OCI-LY1 (cell line): ENCODE measurements at regions not wholly inside any gene's neighbourhood (a gene's known extent, or its start where the extent isn't known, plus 50 kb on each side); places are given as distances from the start of the nearest gene placed in this dataset.

Experiments
- H2AFZ ChIP-seq: fragments of 200-600 bp; sonication (generic), shearing (Covaris generic); 2 replicates; pipeline ENCODE4 v1.6.0; 2014; ENCODE audit warnings: antibody characterized with exemption, mild to moderate bottlenecking, low read length
- H3F3A ChIP-seq: fragments of 200-600 bp; sonication (generic), shearing (Covaris generic); 2 replicates; pipeline ENCODE4 v1.6.0; 2014; ENCODE audit warnings: mild to moderate bottlenecking, antibody characterized with exemption, low read length, moderate library complexity; ENCODE audit not compliant: insufficient read depth
- H3K27ac ChIP-seq: fragments of 200-600 bp; sonication (generic); 2 replicates; pipeline ENCODE4 v1.5.1; 2014; ENCODE audit warnings: low read length, mixed run types, mild to moderate bottlenecking, low read depth; ENCODE audit not compliant: poor library complexity, severe bottlenecking
- H3K27me3 ChIP-seq: fragments of 200-600 bp; sonication (generic); 2 replicates; pipeline ENCODE4 v1.6.0; 2014; ENCODE audit warnings: antibody characterized with exemption, mild to moderate bottlenecking, low read length, moderate library complexity; ENCODE audit not compliant: insufficient read depth
- H3K36me3 ChIP-seq: fragments of 200-600 bp; sonication (generic); 2 replicates; pipeline ENCODE4 v1.6.1; 2014; ENCODE audit warnings: mild to moderate bottlenecking, antibody characterized with exemption, low read length, moderate library complexity, mixed read lengths; ENCODE audit not compliant: insufficient read depth
- H3K4me1 ChIP-seq: fragments of 200-600 bp; sonication (generic); 2 replicates; pipeline ENCODE4 v1.5.1; 2014; ENCODE audit warnings: mild to moderate bottlenecking, low read length, moderate library complexity; ENCODE audit not compliant: insufficient read depth, severe bottlenecking
- H3K4me2 ChIP-seq: fragments of 200-600 bp; sonication (generic), shearing (Covaris generic); 2 replicates; pipeline ENCODE4 v1.6.1; 2014; ENCODE audit warnings: low read length
- H3K4me3 ChIP-seq: fragments of 200-600 bp; sonication (generic); 2 replicates; pipeline ENCODE4 v1.5.1; 2014; ENCODE audit warnings: low read length, low read depth, mild to moderate bottlenecking, mixed read lengths; ENCODE audit not compliant: poor library complexity, severe bottlenecking
- H3K79me2 ChIP-seq: fragments of 200-600 bp; shearing (Covaris generic); 2 replicates; pipeline ENCODE4 v1.6.1; 2016; ENCODE audit warnings: mixed run types, low read length, mixed read lengths; ENCODE audit not compliant: insufficient read depth
- H3K9ac ChIP-seq: fragments of 200-600 bp; sonication (generic), shearing (Covaris generic); 2 replicates; pipeline ENCODE4 v1.6.1; 2014; ENCODE audit warnings: mild to moderate bottlenecking, low read length, mixed read lengths
- H3K9me2 ChIP-seq: fragments of 200-600 bp; sonication (generic), shearing (Covaris generic); 2 replicates; pipeline ENCODE4 v1.6.1; 2014; ENCODE audit warnings: low read depth, mild to moderate bottlenecking, low read length, mixed read lengths
- H3K9me3 ChIP-seq: fragments of 200-600 bp; shearing (Covaris generic); 2 replicates; pipeline ENCODE4 v1.6.1; 2014; ENCODE audit warnings: low read length, mixed read lengths
- H4K20me1 ChIP-seq: fragments of 200-600 bp; sonication (generic), shearing (Covaris generic); 2 replicates; pipeline ENCODE4 v1.6.0; 2016; ENCODE audit warnings: mild to moderate bottlenecking, low read length; ENCODE audit not compliant: insufficient read depth
- EZH2 ChIP-seq: fragments of 200-600 bp; sonication (generic), shearing (Covaris generic); IDR thresholded peaks from 2 replicates; pipeline ENCODE4 v1.8.0; 2017; ENCODE audit warnings: borderline replicate concordance, mixed run types, mild to moderate bottlenecking, antibody characterized with exemption, low read length, moderate library complexity, mixed read lengths
- TF ChIP-seq, protein P1 (sequence below): fragments of 200-600 bp; sonication (generic), shearing (Covaris generic); IDR thresholded peaks from 2 replicates; pipeline ENCODE4 v1.5.1; 2017; ENCODE audit warnings: mild to moderate bottlenecking, antibody characterized with exemption, low read length, moderate library complexity, mixed read lengths

DNA sequence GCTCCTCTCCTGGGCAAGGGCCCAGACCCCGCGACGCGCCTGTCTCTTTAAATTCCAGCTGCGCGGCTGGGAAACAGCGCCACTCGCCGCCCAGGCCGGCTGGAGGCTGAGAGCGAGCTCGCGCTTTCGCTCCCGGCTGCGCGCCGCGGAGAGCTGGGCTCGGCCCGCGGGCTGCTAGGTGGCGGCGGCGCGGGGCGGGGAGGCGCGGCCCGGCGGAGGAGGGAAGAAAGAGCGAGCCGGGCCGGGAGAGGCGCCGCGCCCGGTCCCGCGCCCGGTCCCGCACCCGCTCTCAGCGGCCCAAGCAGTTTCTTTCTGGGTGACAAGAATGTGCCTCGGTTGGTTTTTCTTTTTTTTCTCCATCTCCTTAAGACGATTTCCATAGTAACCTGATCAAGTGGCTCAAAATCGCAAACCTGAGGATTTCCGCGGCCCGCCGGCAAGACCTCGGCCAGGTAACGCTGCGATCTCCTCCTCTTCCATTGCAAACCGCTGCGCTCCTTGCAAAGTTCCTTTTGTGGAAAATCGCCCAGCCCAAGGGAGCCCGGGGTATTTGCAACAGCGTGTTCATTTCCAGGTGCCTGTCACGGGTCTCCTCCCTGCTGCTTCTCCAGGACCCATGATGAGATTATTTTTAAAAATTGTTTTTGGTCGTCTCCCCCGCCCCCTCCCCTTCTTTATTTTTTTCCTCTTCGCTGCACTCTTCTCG lies 259.5 kb upstream of the E2F7 start:
- no peak overlapping the region for H3K4me2 ChIP-seq
- H3K27me3 ChIP-seq: no peaks in the 10 kb centered on the region
- no peak overlapping the region for H2AFZ ChIP-seq
- no peaks in the 10 kb centered on the region for H3F3A ChIP-seq
- H3K27ac ChIP-seq: no peak overlapping the region
- no peak for TF ChIP-seq EZH2
- TF ChIP-seq, protein P1, sequence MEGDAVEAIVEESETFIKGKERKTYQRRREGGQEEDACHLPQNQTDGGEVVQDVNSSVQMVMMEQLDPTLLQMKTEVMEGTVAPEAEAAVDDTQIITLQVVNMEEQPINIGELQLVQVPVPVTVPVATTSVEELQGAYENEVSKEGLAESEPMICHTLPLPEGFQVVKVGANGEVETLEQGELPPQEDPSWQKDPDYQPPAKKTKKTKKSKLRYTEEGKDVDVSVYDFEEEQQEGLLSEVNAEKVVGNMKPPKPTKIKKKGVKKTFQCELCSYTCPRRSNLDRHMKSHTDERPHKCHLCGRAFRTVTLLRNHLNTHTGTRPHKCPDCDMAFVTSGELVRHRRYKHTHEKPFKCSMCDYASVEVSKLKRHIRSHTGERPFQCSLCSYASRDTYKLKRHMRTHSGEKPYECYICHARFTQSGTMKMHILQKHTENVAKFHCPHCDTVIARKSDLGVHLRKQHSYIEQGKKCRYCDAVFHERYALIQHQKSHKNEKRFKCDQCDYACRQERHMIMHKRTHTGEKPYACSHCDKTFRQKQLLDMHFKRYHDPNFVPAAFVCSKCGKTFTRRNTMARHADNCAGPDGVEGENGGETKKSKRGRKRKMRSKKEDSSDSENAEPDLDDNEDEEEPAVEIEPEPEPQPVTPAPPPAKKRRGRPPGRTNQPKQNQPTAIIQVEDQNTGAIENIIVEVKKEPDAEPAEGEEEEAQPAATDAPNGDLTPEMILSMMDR: no peak
- H3K4me1 ChIP-seq: no peaks in the 10 kb centered on the region
- H3K4me3 ChIP-seq: no peak overlapping the region
- H3K9me2 ChIP-seq: no peaks in the 10 kb centered on the region
- H4K20me1 ChIP-seq: no peaks in the 10 kb centered on the region
- no peaks in the 10 kb centered on the region for H3K36me3 ChIP-seq
- no peak overlapping the region for H3K9ac ChIP-seq
- no peaks in the 10 kb centered on the region for H3K9me3 ChIP-seq
- H3K79me2 ChIP-seq: no peaks in the 10 kb centered on the region

DNA sequence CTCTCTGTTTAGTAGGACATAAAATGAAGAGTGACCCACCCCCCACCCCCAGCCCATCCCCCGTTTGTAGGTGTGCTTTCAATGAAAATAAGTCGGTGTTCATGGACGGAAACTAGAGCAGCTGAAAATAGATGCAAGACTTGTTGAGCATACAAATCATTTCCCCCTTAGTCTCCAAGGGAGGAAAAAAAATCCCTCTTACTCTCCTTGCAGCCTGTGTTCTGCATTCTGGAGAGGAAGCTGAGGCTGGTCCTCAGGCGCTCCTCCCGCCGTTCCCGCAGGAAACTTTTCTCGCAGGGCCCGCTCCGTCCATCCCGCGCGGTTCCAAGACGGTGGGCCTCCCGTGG lies 259.0 kb upstream of the E2F7 start:
- Histone ChIP-seq H3K79me2 (no peaks in the 10 kb centered on the region), H4K20me1 (no peaks in the 10 kb centered on the region), H3K27me3 (no peaks in the 10 kb centered on the region), H2AFZ (no peak overlapping the region), H3K9ac (no peak overlapping the region), H3K4me2 (no peak overlapping the region), H3K9me2 (no peaks in the 10 kb centered on the region), H3F3A (no peaks in the 10 kb centered on the region), H3K9me3 (no peaks in the 10 kb centered on the region), H3K36me3 (no peaks in the 10 kb centered on the region), H3K4me3 (no peak overlapping the region), H3K27ac (no peak overlapping the region), H3K4me1 (no peaks in the 10 kb centered on the region)
- TF ChIP-seq, protein P1: no peak
- no peak for TF ChIP-seq EZH2

DNA sequence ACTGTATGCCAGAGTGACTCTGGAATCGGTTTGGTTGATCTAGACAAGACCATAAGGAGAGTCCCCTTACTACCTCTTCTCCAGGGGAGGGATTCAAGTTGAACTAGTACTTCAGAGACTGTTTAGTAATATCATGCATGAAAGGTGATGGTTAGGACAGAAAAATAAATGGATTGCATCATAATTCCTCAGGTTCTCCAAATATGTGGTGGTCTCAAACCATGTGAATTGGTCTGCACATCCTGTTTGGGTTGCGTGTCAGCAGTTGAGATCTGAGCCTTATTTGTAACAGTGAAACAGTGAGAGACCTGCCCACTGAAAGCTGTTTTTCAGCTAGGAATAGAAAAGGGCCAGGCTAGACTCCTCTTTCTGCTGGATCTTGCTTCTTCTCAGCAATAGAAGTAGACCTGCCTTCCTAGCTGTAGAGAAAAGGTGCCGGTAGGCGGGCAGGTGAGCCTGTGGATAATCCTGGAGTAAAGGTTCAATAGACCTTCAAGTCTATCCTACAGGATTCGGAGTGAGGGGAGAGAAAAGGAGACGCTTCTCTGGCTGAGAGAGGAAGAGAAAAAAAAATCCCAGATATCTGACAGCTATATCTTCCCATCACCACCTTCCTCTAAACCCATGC lies 258.5 kb upstream of the E2F7 start:
- H3K9me3 ChIP-seq: no peaks in the 10 kb centered on the region
- no peaks in the 10 kb centered on the region for H3K9me2 ChIP-seq
- H3K4me1 ChIP-seq: no peaks in the 10 kb centered on the region
- H3K27me3 ChIP-seq: no peaks in the 10 kb centered on the region
- no peaks in the 10 kb centered on the region for H3F3A ChIP-seq
- TF ChIP-seq, protein P1: no peak
- TF ChIP-seq EZH2: no peak
- no peaks in the 10 kb centered on the region for H3K79me2 ChIP-seq
- H3K27ac ChIP-seq: no peak overlapping the region
- no peak overlapping the region for H3K4me2 ChIP-seq
- H2AFZ ChIP-seq: no peak overlapping the region
- no peaks in the 10 kb centered on the region for H4K20me1 ChIP-seq
- no peaks in the 10 kb centered on the region for H3K36me3 ChIP-seq
- no peak overlapping the region for H3K4me3 ChIP-seq
- no peak overlapping the region for H3K9ac ChIP-seq
